H1 (cell line): ENCODE measurements at regions not wholly inside any gene's neighbourhood (a gene's known extent, or its start where the extent isn't known, plus 50 kb on each side); places are given as distances from the start of the nearest gene placed in this dataset.

Experiments used
- CEBPB ChIP-seq: IDR thresholded peaks from 2 replicates; pipeline ENCODE4 v1.6.1; 2012; ENCODE audit warnings: low read depth, low read length
- EGR1 ChIP-seq: IDR thresholded peaks from 2 replicates; pipeline ENCODE4 v1.6.1; 2011; ENCODE audit warnings: low read depth, low read length, borderline replicate concordance
- FOSL1 ChIP-seq: IDR thresholded peaks from 2 replicates; pipeline ENCODE4 v1.6.1; 2011; ENCODE audit warnings: mild to moderate bottlenecking, low read depth, low read length, moderate library complexity; ENCODE audit not compliant: insufficient read depth
- PHF8 ChIP-seq: fragments of 200-600 bp; sonication (generic); conservative IDR thresholded peaks from 2 replicates; pipeline ENCODE4 v1.7.1; 2012; ENCODE audit warnings: low read depth, mild to moderate bottlenecking, inconsistent platforms, low read length, moderate library complexity
- TAF1 ChIP-seq: IDR thresholded peaks from 2 replicates; pipeline ENCODE4 v1.6.1; 2011; ENCODE audit warnings: mild to moderate bottlenecking, low read depth, low read length
- YY1 ChIP-seq: IDR thresholded peaks from 2 replicates; pipeline ENCODE4 v1.6.1; 2011; ENCODE audit warnings: low read depth, mild to moderate bottlenecking, low read length
- TF ChIP-seq, protein P1 (sequence below): IDR thresholded peaks from 2 replicates; pipeline ENCODE4 v1.6.1; 2012; ENCODE audit warnings: inconsistent platforms

DNA sequence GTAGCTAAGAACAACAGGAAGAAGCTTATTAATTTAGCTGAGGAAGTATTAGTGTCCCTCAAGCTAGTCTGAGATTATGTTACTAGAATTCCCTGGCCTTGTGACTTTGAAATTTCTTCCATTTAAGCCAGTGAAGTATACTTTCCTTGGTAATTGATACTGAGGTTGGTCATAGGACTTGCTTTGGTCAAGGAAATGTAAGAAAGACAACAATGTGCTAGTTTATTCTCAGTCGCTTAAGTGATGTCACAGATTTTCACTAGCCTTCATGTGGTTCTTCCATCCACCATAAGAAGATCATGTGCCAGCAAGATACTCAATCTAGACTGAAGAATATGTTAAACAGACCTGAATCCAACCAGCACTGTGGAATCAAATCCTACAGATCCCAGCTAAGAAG is 1140.1 kb downstream of the TECRL start (continued):
- TF ChIP-seq PHF8 (no peak), CEBPB (no peak), YY1 (no peak), EGR1 (no peak), TAF1 (no peak), FOSL1 (no peak)
- TF ChIP-seq, protein P1, sequence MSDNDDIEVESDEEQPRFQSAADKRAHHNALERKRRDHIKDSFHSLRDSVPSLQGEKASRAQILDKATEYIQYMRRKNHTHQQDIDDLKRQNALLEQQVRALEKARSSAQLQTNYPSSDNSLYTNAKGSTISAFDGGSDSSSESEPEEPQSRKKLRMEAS: no peak
- TF ChIP-seq, all 59 proteins: peak for 0
